Panc1 (cell line): ENCODE measurements at regions not wholly inside any gene's neighbourhood (a gene's known extent, or its start where the extent isn't known, plus 50 kb on each side); places are given as distances from the start of the nearest gene placed in this dataset.

Experiments
- ATAC-seq: fragments of 200-7000 bp; cut with Tn5 transposase; 2 replicates; pipeline ENCODE4 v1.9.1; 2020; ENCODE audit warnings: mild to moderate bottlenecking, moderate library complexity
- BruUV-seq: library from RNA; stranded (reverse); fragments of 400-500 nt; replicated peaks from 2 replicates; lab custom pipeline; 2021; lab: Mats Ljungman, UMichigan
- CTCF ChIA-PET: fragments of 300-600 bp; sonication (Branson Sonifier 250); formaldehyde crosslinking; loops from one replicate; lab custom pipeline; 2022; ENCODE audit warnings: antibody characterized with exemption; lab: Charles Lee
- POLR2A ChIA-PET: fragments of 300-600 bp; sonication (Branson Sonifier 250); formaldehyde crosslinking; loops from one replicate; lab custom pipeline; 2022; ENCODE audit warnings: antibody characterized with exemption; lab: Charles Lee
- DNase-seq: peaks from one replicate; pipeline ENCODE4 v3.0.0-alpha.2; 2010; ENCODE audit warnings: low read depth, low spot score
- H3K27ac ChIP-seq: 2 replicates; pipeline ENCODE4 v1.5.1; 2011; ENCODE audit warnings: mild to moderate bottlenecking, low read length, inconsistent platforms
- H3K27me3 ChIP-seq: fragments of 200-500 bp; sonication (Bioruptor generic); 2 replicates; pipeline ENCODE4 v1.6.0; 2014; ENCODE audit warnings: low read length, inconsistent platforms; ENCODE audit not compliant: control insufficient read depth, insufficient read depth
- H3K36me3 ChIP-seq: fragments of 200-500 bp; sonication (Bioruptor generic); 2 replicates; pipeline ENCODE4 v1.5.1; 2014; ENCODE audit warnings: inconsistent platforms, mild to moderate bottlenecking, low read length, moderate library complexity; ENCODE audit not compliant: control insufficient read depth, insufficient read depth
- H3K4me1 ChIP-seq: 2 replicates; pipeline ENCODE4 v1.5.1; 2011; ENCODE audit warnings: inconsistent platforms, mild to moderate bottlenecking, low read length, moderate library complexity; ENCODE audit not compliant: control insufficient read depth, insufficient read depth
- H3K4me3 ChIP-seq, 2 experiments: 2 replicates each; pipeline ENCODE4 v1.5.1; 2011 to 2012; ENCODE audit warnings: low read depth in 2 of 2, low read length in 2 of 2, mild to moderate bottlenecking in 2 of 2, inconsistent platforms in 1 of 2, moderate library complexity in 1 of 2
- H3K9me3 ChIP-seq: fragments of 200-500 bp; sonication (Bioruptor generic); 2 replicates; pipeline ENCODE4 v1.5.1; 2014; ENCODE audit warnings: low read depth, mild to moderate bottlenecking, inconsistent platforms, low read length, moderate library complexity; ENCODE audit not compliant: control insufficient read depth, insufficient read depth
- CTCF ChIP-seq: fragments of 450-650 bp; IDR thresholded peaks from 2 replicates; pipeline ENCODE4 v1.5.1; 2017; ENCODE audit warnings: mild to moderate bottlenecking
- POLR2AphosphoS5 ChIP-seq: IDR thresholded peaks from 2 replicates; pipeline ENCODE4 v1.6.1; 2012; ENCODE audit warnings: mild to moderate bottlenecking, low read depth, low read length, moderate library complexity
- REST ChIP-seq, 2 experiments: IDR thresholded peaks; 2 replicates each; pipeline ENCODE4 v1.6.1; 2011 to 2012; ENCODE audit warnings: low read depth in 2 of 2, control low read depth in 1 of 2, low read length in 1 of 2, mild to moderate bottlenecking in 1 of 2, moderate library complexity in 1 of 2; ENCODE audit not compliant: insufficient read depth in 1 of 2
- SIN3A ChIP-seq: IDR thresholded peaks from 2 replicates; pipeline ENCODE4 v1.6.1; 2012; ENCODE audit warnings: low read depth, mild to moderate bottlenecking, low read length, moderate library complexity, borderline replicate concordance; ENCODE audit not compliant: insufficient read depth
- TCF7L2 ChIP-seq: IDR thresholded peaks from 2 replicates; pipeline ENCODE4 v1.6.1; 2011; ENCODE audit warnings: mild to moderate bottlenecking, low read depth, low read length, inconsistent platforms
- in situ Hi-C: cut with HindIII; loops from 2 replicates; pipeline ENCODE4 v1.10.0; 2016; ENCODE audit warnings: low sequenced_read_pairs, low pct_unique_long_range_greater_than_20kb
- intact Hi-C: fragments of 100-400 bp; cut with micrococcal nuclease; formaldehyde crosslinking; loops from one replicate; pipeline ENCODE4 v1.10.0; 2022; ENCODE audit not compliant: unreplicated experiment

GRCh38 chr6:17011985-17012384 is 89.9 kb upstream of the STMND1 start:
- peaks cover 4% of the 10 kb centered on the region for H3K27me3 ChIP-seq
- no peaks in the 10 kb centered on the region for H3K4me1 ChIP-seq
- no peaks in the 10 kb centered on the region for H3K36me3 ChIP-seq
- no TSS peak for BruUV-seq
- no peak overlapping the region for H3K27ac ChIP-seq
- in situ Hi-C loops (no loop called here), intact Hi-C loops (no loop called here)
- H3K9me3 ChIP-seq: no peaks in the 10 kb centered on the region
- ChIA-PET POLR2A (no interaction called here), CTCF (no interaction called here)
- DNase-seq (no peak), ATAC-seq (no peak)
- TF ChIP-seq POLR2AphosphoS5 (no peak), SIN3A (no peak), REST (IDR thresholded peaks at IDR 0.05; ENCODE audit: insufficient read depth in 1 of 2, low read depth in 2 of 2, low read length in 1 of 2) (no peak), TCF7L2 (no peak), CTCF (no peak)
- no peak overlapping the region for H3K4me3 ChIP-seq

- Histone ChIP-seq H3K36me3 (no peaks in the 10 kb centered on the region), H3K4me1 (no peaks in the 10 kb centered on the region), H3K9me3 (no peaks in the 10 kb centered on the region), H3K27ac (no peak overlapping the region), H3K27me3 (peaks cover 18% of the 10 kb centered on the region), H3K4me3 (no peak overlapping the region)
- intact Hi-C loops: no loop called here
- no peak for TF ChIP-seq POLR2AphosphoS5
- TF ChIP-seq TCF7L2: no peak
- TF ChIP-seq REST (IDR thresholded peaks at IDR 0.05; ENCODE audit: insufficient read depth in 1 of 2, low read depth in 2 of 2, low read length in 1 of 2): no peak
- no peak for TF ChIP-seq SIN3A
- no peak for TF ChIP-seq CTCF
- ATAC-seq: no peak
- POLR2A ChIA-PET: no interaction called here
- CTCF ChIA-PET: no interaction called here
- no TSS peak for BruUV-seq
- in situ Hi-C loops: no loop called here
- no peak for DNase-seq
Measured at GRCh38 chr6:17007749-17008148, 94.1 kb upstream of the STMND1 start.
